Left colon (tissue), 2 donors: ENCODE measurements at regions not wholly inside any gene's neighbourhood (a gene's known extent, or its start where the extent isn't known, plus 50 kb on each side); places are given as distances from the start of the nearest gene placed in this dataset.

Experiments used
- ATAC-seq: fragments of 200-7000 bp; cut with Tn5 transposase; one replicate; pipeline ENCODE4 v1.9.1; 2020; ENCODE audit warnings: mild to moderate bottlenecking, moderate library complexity
- DNase-seq, 2 donors: peaks; one replicate each; pipeline ENCODE4 v3.0.0-alpha.2; 2020
- intact Hi-C, 2 donors: fragments of 100-400 bp; cut with DNase I in 1 of 2; cut with micrococcal nuclease in 1 of 2; formaldehyde crosslinking; loops; one replicate each; pipeline versions ENCODE4 v1.11.2 to v1.14.0; 2022; cut with DNase I, micrococcal nuclease
- donor health status: DM: no; HTN: no; CAD: no.
- donor health status: DM: yes; HTN: yes; CAD: no.

- intact Hi-C loops = no loop called here
- no peak for DNase-seq
- ATAC-seq = no peak
Measured at GRCh38 chr1:99554727-99555126, 91.2 kb upstream of the PALMD start.

GRCh38 chr1:99557546-99558202 lies 88.2 kb upstream of the PALMD start:
- ATAC-seq (no peak), DNase-seq (no peak)
- intact Hi-C loops = no loop called here

- intact Hi-C loops = no loop called here
- ATAC-seq = no peak
- DNase-seq = no peak
Measured at GRCh38 chr1:99559166-99559565, 86.7 kb upstream of the PALMD start.

- no peak for ATAC-seq
- intact Hi-C loops = no loop called here
- DNase-seq = no peak
Measured at GRCh38 chr1:99560207-99561040, 85.5 kb upstream of the PALMD start.

- no peak for ATAC-seq
- intact Hi-C loops = no loop called here
Measured at GRCh38 chr1:99561952-99562351, 84.0 kb upstream of the PALMD start.

GRCh38 chr1:99565606-99566289 lies 80.2 kb upstream of the PALMD start:
- DNase-seq (no peak), ATAC-seq (no peak)
- intact Hi-C loops = no loop called here

More at GRCh38 chr1:99561952-99562351, 84.0 kb upstream of the PALMD start:
- no peak for DNase-seq

GRCh38 chr1:99566290-99567021 lies 79.5 kb upstream of the PALMD start:
- ATAC-seq (no peak), DNase-seq (no peak)
- intact Hi-C loops = no loop called here

GRCh38 chr1:99570486-99571089 lies 75.3 kb upstream of the PALMD start:
- no peak for DNase-seq
- ATAC-seq = no peak
- intact Hi-C loops = no loop called here

- DNase-seq = no peak
- intact Hi-C loops = no loop called here
- ATAC-seq = no peak
Measured at GRCh38 chr1:99571092-99571734, 74.7 kb upstream of the PALMD start.

GRCh38 chr1:99573431-99574217 lies 72.3 kb upstream of the PALMD start:
- no peak for DNase-seq
- ATAC-seq = no peak
- intact Hi-C loops = no loop called here

GRCh38 chr1:99577313-99577712 lies 68.6 kb upstream of the PALMD start:
- ATAC-seq (no peak), DNase-seq (no peak)
- intact Hi-C loops = no loop called here

- intact Hi-C loops = no loop called here
- DNase-seq = no peak
- ATAC-seq = no peak
Measured at GRCh38 chr1:99579691-99580172, 66.2 kb upstream of the PALMD start.

GRCh38 chr1:99580451-99580850 lies 65.5 kb upstream of the PALMD start:
- DNase-seq (no peak), ATAC-seq (no peak)
- intact Hi-C loops = no loop called here

- intact Hi-C loops = no loop called here
- ATAC-seq (no peak), DNase-seq (no peak)
Measured at GRCh38 chr1:99587008-99587407, 58.9 kb upstream of the PALMD start.

- peak; percentile 12 to 36 for DNase-seq
- peak; percentile 98 for ATAC-seq
- intact Hi-C loops = no loop called here
Measured at GRCh38 chr1:99589186-99589636, 56.7 kb upstream of the PALMD start.

- peak; percentile 35 for ATAC-seq
- intact Hi-C loops = no loop called here
- DNase-seq = peak in 1 of 2 donors; percentile 20
Measured at GRCh38 chr1:99590578-99591209, 55.2 kb upstream of the PALMD start.

GRCh38 chr1:99591886-99592285 lies 54.0 kb upstream of the PALMD start:
- DNase-seq (no peak), ATAC-seq (no peak)
- intact Hi-C loops = no loop called here
